Motor neuron (in vitro differentiated cells): ENCODE measurements at regions not wholly inside any gene's neighbourhood (a gene's known extent, or its start where the extent isn't known, plus 50 kb on each side); places are given as distances from the start of the nearest gene placed in this dataset.
"Not testable (repeated sequence)": the region's sequence is repeated elsewhere in the genome, so short reads cannot be mapped to it uniquely, and the experiment has no call there.

ENCODE experiments used
- ATAC-seq, 8 experiments: fragments of 200-7000 bp; cut with Tn5 transposase; replicated peaks in 6 of 8; 2 replicates each; pipeline ENCODE4 v1.8.0; 2021; ENCODE audit warnings: mild to moderate bottlenecking in 8 of 8, moderate library complexity in 8 of 8
- H3K27ac ChIP-seq, 2 donors: fragments of 250-450 bp; sonication (Bioruptor Pico); 2 replicates each; pipeline ENCODE4 v1.9.0; 2021; ENCODE audit warnings: antibody characterized with exemption in 2 of 2, mild to moderate bottlenecking in 2 of 2, moderate library complexity in 1 of 2
- H3K4me1 ChIP-seq, 2 donors: fragments of 250-450 bp; sonication (Bioruptor Pico); replicated peaks in 1 of 2; 2 replicates each; pipeline ENCODE4 v1.6.1; 2021; ENCODE audit warnings: antibody characterized with exemption in 2 of 2, mild to moderate bottlenecking in 2 of 2, moderate library complexity in 1 of 2
- H3K4me3 ChIP-seq, 5 donors: fragments of 250-450 bp; sonication (Bioruptor Pico); 2 replicates each; pipeline ENCODE4 v1.9.0; 2021; ENCODE audit warnings: antibody characterized with exemption in 5 of 5, mild to moderate bottlenecking in 5 of 5, moderate library complexity in 4 of 5
- WGBS, 10 experiments: fragments of 450-650 bp; shearing (Covaris generic); methylation state at CpG; one replicate each; pipeline ENCODE4 v1.0.0; 2022; 5-methylcytosine and 5-hydroxymethylcytosine counted together
- in situ Hi-C, 9 experiments: fragments of 400-800 bp; cut with MboI; loops; one replicate each; pipeline ENCODE4 v1.15.0; 2021; ENCODE audit warnings: low sequenced_read_pairs in 9 of 9, low pct_unique_long_range_greater_than_20kb in 2 of 9; ENCODE audit not compliant: unreplicated experiment in 9 of 9

GRCh38 chr4:187739771-187740170 lies 255.8 kb upstream of the ZFP42 start:
- no peak overlapping the region for H3K27ac ChIP-seq
- H3K4me3 ChIP-seq, result no peak overlapping the region
- ATAC-seq, result no peak
- in situ Hi-C loops, result no loop called here
- 0 to 100% (median 68%) methylated on average over 1 of the region's 1 CpG; no CpG with 5 or more reads in 2 of the 10 experiments for WGBS, 10 experiments
- H3K4me1 ChIP-seq, result no peaks in the 10 kb centered on the region

DNA sequence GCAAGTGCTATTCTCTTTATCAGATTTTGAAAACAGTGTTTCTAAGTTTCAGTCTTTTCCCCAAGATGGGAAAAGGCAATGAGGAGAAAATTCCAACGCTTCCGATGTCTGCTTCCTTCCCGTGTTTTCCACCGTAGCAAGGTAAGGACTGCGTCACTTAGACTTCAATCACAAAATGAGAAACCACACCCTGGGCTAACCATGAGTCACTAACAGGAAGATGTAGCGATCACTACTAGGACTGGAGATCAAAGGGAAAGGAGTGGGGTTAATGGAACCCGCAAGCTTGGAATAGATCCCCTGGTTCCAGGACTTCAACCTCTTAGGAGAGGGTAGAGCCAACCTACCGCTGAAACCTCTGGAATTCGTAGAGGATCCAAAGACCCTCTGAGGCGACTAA lies 250.7 kb upstream of the ZFP42 start:
- H3K27ac ChIP-seq, result no peak overlapping the region
- H3K4me3 ChIP-seq, result no peak overlapping the region
- in situ Hi-C loops, result no loop called here
- no peaks in the 10 kb centered on the region for H3K4me1 ChIP-seq
- 60 to 100% (median 91%) methylated on average over 1 to 10 of the region's 10 CpGs for WGBS, 10 experiments
- no peak for ATAC-seq

DNA sequence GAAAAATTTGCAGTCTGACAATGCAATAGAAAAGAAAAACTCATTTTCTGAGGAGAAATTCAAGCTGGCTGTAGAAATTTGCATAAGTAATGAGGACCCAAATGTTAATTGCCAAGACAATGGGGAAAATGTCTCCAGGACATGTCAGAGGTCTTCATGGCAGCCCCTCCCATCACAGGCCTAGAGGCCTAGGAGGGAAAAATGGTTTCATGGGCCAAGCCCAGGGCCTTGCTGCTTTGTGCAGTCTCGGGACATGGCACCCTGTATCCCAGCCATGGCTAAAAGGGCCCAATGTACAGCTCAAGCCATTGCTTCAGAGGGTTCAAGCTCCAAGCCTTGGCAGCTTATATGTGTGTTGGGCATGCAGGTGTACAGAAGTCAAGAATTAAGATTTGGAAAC lies 244.9 kb upstream of the ZFP42 start:
- H3K4me1 ChIP-seq, ATAC-seq, H3K4me3 ChIP-seq, in situ Hi-C loops, H3K27ac ChIP-seq: not testable (repeated sequence)
- WGBS, 10 experiments, result 0 to 20% methylated on average over 1 of the region's 1 CpG; no CpG with 5 or more reads in 8 of the 10 experiments

- Histone ChIP-seq H3K27ac (no peak overlapping the region), H3K4me3 (no peak overlapping the region), H3K4me1 (no peaks in the 10 kb centered on the region)
- in situ Hi-C loops, result no loop called here
- 0 to 93% (median 61%) methylated on average over 1 to 3 of the region's 3 CpGs for WGBS, 10 experiments
- peak in 1 of 8 experiments; percentile 49 for ATAC-seq
These were observed 228.4 kb upstream of the ZFP42 start for GRCh38 chr4:187767158-187767557.

DNA sequence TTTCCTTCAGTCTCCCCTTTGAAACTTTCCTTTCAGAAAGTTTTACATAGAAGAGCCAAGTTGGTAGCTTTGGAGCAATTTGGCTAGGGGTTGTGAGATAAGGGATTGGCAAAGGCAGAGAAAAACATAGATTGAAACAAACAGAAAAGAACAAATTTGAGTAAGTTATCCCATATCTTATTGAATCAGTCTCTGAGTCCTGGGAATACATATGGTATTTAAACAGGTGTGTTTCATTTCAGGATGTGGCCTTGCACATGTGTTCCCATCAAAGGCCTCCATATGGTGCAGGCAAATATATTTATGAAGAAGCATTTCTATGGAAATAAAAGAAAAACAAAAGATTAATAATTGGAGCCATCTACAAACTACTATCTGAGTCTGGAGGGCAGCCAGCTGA lies 227.9 kb upstream of the ZFP42 start:
- Histone ChIP-seq H3K4me3 (no peak overlapping the region), H3K4me1 (no peaks in the 10 kb centered on the region), H3K27ac (no peak overlapping the region)
- ATAC-seq, result no peak
- in situ Hi-C loops, result no loop called here

DNA sequence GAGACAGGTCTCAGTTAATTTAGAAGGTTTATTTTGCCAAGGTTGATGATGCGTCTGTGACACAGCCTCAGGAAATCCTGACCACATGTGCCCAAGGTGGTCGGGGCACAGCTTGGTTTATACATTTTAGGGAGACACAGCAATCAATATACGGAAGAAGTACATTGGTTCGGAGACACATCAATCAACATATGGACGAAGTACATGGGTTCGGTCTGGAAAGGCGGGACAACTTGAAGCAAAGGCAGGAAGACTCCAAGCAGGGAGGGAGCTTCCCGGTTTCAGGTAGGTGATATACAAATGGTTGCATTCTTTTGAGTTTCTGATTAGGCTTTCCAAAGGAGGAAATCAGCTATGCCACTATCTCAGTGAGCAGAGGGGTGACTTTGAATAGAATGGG lies 225.2 kb upstream of the ZFP42 start:
- H3K4me3 ChIP-seq, result no peak overlapping the region
- no peak overlapping the region for H3K27ac ChIP-seq
- H3K4me1 ChIP-seq, result no peaks in the 10 kb centered on the region
- no peak for ATAC-seq
- in situ Hi-C loops, result no loop called here
- 27 to 100% (median 77%) methylated on average over 1 to 7 of the region's 8 CpGs; no CpG with 5 or more reads in 1 of the 10 experiments for WGBS, 10 experiments

DNA sequence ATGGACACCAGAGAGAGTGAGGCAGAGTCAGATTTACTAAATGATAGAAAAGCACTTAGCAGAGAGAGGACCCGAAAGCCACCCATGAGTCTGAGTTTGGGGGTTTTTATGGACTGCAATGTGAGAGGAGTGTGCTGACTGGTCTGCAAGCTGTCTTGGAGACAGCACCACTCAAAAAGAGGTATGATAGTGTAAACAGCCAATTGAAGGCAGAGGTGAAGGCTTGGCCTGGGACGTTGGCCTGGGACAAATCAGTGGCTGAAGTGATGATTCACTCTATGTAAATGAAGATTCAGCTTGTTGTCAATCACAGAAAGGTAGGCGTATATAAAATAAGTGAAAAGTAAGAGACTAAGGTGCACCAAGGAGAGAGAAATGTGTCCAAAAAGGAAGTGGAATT lies 217.6 kb upstream of the ZFP42 start:
- Histone ChIP-seq H3K27ac (no peak overlapping the region), H3K4me3 (no peak overlapping the region), H3K4me1 (no peaks in the 10 kb centered on the region)
- WGBS, 10 experiments, result 0 to 100% (median 69%) methylated on average over 1 to 3 of the region's 3 CpGs; no CpG with 5 or more reads in 2 of the 10 experiments
- in situ Hi-C loops, result no loop called here
- no peak for ATAC-seq

DNA sequence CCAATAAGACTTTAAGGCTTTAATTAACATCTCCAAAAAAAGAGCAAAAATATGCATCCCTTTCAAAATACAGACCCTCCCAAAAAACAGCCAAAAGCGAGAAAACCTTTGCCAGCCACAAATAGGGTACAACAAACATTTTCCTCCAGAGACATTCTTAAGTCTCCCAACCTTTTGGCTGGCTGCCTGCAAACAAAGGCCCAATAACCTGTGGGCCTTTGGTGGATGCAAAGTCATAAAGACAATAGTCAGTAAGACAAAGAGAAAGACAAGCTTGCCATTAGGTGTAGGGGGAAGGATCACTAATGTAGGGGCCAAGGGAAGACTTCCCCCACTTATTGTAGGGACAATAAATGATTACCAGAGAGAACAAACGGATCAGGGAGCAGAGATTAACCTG lies 215.5 kb upstream of the ZFP42 start:
- no peak for ATAC-seq
- no peak overlapping the region for H3K27ac ChIP-seq
- H3K4me3 ChIP-seq, result no peak overlapping the region
- 0 to 100% (median 60%) methylated on average over 1 to 2 of the region's 2 CpGs; no CpG with 5 or more reads in 3 of the 10 experiments for WGBS, 10 experiments
- in situ Hi-C loops, result no loop called here
- no peaks in the 10 kb centered on the region for H3K4me1 ChIP-seq

DNA sequence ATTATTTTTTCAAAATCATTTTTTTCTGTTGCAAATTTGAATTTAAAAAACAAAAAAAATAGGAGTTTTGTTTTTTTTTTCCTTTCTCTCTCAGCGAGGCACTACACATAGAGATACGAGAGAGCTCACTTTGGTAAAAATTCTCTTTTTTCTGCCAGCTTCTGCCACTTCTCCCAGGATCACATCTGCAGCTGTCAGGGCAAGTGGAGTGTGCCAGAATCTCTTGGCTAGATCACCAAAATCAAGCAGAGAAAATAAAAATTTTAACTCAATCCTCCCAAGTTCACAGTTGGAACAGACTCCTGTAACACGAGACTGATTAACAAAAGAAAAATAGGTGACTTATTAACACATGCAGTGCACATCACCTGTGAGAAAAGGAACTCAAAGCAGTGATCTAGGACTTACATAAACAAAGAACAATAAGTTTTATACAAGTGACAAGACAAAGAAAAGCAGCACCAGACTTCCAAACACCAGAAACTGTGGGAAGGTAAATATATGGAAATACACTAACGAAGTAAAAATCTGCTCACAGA lies 213.2 kb upstream of the ZFP42 start:
- WGBS, 10 experiments, result 0 to 100% (median 75%) methylated on average over 1 to 4 of the region's 4 CpGs
- H3K4me1 ChIP-seq, result no peaks in the 10 kb centered on the region
- in situ Hi-C loops, result no loop called here
- no peak overlapping the region for H3K4me3 ChIP-seq
- ATAC-seq, result no peak
- H3K27ac ChIP-seq, result no peak overlapping the region

DNA sequence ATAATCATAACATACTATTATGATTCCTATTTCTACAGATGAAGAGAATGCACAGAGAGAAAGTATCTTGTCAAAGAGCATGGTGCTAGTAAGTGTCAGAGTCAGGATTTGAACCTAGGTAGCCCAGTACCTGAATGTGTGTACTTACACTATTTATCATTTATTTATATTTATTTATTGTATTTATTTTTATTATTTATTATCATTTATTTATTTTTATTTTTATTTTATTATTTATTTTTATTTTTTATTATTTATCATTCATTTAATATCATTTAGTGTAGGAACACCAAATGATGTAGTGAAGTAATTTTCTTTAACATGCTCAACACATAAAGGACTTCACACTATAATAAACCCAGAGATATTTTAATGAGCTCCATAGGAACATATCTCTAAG lies 209.4 kb upstream of the ZFP42 start:
- no peaks in the 10 kb centered on the region for H3K4me1 ChIP-seq
- ATAC-seq, result no peak
- in situ Hi-C loops, result no loop called here
- H3K4me3 ChIP-seq, result no peak overlapping the region
- no peak overlapping the region for H3K27ac ChIP-seq

DNA sequence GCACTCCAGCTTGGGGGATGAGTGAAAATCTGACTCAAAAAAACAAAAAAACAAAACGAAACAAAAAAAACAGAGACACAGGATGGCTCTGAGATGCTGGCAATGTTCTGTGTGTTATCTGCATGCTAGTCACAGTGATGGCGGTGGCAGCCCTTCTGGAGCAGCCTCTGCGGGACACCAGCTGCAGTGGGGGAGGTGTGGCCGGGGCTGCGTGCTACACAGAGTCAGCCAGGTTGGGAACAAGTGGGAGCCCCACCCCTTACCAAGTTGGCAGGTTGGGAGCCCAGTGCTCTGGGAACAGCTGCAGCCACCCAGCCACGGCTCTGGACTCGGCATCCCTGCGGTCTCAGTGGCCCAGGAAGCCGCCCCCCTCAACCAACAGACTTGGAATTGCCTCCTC lies 206.5 kb upstream of the ZFP42 start:
- Histone ChIP-seq H3K4me1 (peaks cover 0 to 2% of the 10 kb centered on the region in 2 donors), H3K27ac (no peak overlapping the region), H3K4me3 (no peak overlapping the region)
- WGBS, 10 experiments, result 0 to 100% (median 50%) methylated on average over 1 to 3 of the region's 9 CpGs; no CpG with 5 or more reads in 4 of the 10 experiments
- in situ Hi-C loops, result no loop called here
- ATAC-seq, result no peak

DNA sequence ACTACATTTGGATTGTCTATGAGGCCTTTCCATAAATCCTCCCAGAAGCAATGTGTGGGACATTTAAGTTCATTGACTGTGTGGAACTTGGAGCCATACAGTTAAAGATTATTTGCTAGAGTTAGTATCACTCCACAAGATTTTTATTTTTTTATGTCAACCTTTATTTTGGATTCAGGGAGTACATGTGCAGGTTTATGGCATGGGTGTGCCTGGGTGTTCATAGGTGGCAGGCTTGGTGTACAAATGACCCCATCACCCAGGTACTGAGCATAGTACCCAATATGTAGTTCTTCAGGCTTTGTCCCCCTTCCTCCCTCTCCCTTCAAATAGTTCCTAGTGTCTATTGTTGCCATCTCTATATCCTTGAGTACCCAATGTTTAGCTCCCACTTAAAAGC lies 199.8 kb upstream of the ZFP42 start:
- H3K4me1 ChIP-seq, result peaks cover 0 to 2% of the 10 kb centered on the region in 2 donors
- H3K27ac ChIP-seq, result no peak overlapping the region
- ATAC-seq, result no peak
- in situ Hi-C loops, result no loop called here
- no peak overlapping the region for H3K4me3 ChIP-seq

DNA sequence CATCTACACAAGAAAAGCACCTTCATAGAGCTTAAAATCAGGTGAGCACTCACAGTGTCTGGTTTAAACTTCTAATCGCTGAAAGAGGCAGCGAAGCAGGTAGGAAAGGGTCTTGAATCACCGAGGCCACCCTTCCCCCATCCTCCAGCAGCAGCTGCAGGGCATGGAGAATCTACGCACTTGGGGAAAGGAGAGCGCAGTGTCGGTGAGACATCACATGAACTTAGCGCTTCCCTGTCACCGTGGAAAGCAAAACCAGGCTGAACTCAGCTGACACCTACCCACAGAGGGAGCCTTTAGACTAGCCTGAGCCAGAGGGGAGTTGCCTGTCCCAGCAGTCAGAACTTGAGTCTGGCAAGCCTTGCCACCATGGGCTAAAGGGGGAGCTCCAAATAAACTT lies 197.2 kb upstream of the ZFP42 start:
- no peak overlapping the region for H3K27ac ChIP-seq
- no peak overlapping the region for H3K4me3 ChIP-seq
- in situ Hi-C loops, result no loop called here
- H3K4me1 ChIP-seq, result no peaks in the 10 kb centered on the region
- no peak for ATAC-seq
- WGBS, 10 experiments, result 0 to 85% (median 70%) methylated on average over 1 to 7 of the region's 8 CpGs; no CpG with 5 or more reads in 3 of the 10 experiments

DNA sequence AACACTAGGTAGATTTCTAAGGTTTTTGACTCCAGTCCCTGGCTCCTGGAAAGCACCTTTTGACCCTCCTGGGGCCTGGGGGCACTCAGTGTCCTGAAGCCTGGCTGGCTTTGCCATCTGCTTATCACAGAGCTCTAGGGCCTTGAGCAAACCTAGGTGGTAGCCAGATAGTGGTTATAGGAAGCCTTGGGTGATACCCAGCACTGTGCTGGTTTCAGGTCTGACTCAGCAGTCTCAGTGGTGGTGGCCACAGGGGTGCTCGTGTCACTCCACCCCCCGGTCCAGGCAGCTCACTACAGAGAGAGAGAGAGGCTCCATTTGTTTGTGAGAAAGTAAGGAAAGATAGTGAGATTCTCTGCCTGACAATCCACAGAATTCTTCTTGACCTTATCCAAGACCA lies 195.8 kb upstream of the ZFP42 start:
- ATAC-seq, result no peak
- no peaks in the 10 kb centered on the region for H3K4me1 ChIP-seq
- H3K27ac ChIP-seq, result no peak overlapping the region
- WGBS, 10 experiments, result 10 to 100% (median 29%) methylated on average over 1 to 2 of the region's 2 CpGs; no CpG with 5 or more reads in 7 of the 10 experiments
- in situ Hi-C loops, result no loop called here
- no peak overlapping the region for H3K4me3 ChIP-seq
